ENCODE measurements at regions not wholly inside any gene's neighbourhood (a gene's known extent, or its start where the extent isn't known, plus 50 kb on each side); places are given as distances from the start of the nearest gene placed in this dataset.

GRCh38 chr5:51632027-51632426, 248.8 kb downstream of the ISL1 start:
- TF ChIP-seq CTCF (IDR thresholded peaks at IDR 0.05) (no peak), POLR2AphosphoS5 (IDR thresholded peaks at IDR 0.05; ENCODE audit: insufficient read depth in 1 of 2, low read depth in 1 of 2) (no peak), POLR2A (IDR thresholded peaks at IDR 0.05) (no peak)
